ENCODE measurements at regions not wholly inside any gene's neighbourhood (a gene's known extent, or its start where the extent isn't known, plus 50 kb on each side); places are given as distances from the start of the nearest gene placed in this dataset.

- DNase-seq (ENCODE audit: low read depth, low spot score) (no peak), FAIRE-seq (no peak)
- Histone ChIP-seq H3K36me3 (ENCODE audit: control insufficient read depth in 2 of 2, extremely low read depth in 1 of 2, insufficient read depth in 2 of 2, low read length in 2 of 2) (no peaks in the 10 kb centered on the region), H3K9me3 (replicated peaks; ENCODE audit: control insufficient read depth, insufficient read depth, low read length) (no peaks in the 10 kb centered on the region), H3K4me1 (ENCODE audit: control insufficient read depth, extremely low read depth, insufficient read depth, low read length) (no peaks in the 10 kb centered on the region), H3K4me3 (replicated peaks in 1 of 3; ENCODE audit: insufficient read depth in 1 of 3, low read depth in 1 of 3, low read length in 3 of 3) (no peak overlapping the region), H2AFZ (ENCODE audit: low read depth, low read length) (no peak overlapping the region), H3K79me2 (ENCODE audit: control insufficient read depth, insufficient read depth, low read length) (no peaks in the 10 kb centered on the region), H3K9ac (replicated peaks; ENCODE audit: extremely low read depth, insufficient read depth, low read length) (no peak overlapping the region), H3K27me3 (ENCODE audit: control insufficient read depth in 2 of 2, insufficient read depth in 2 of 2, low read length in 2 of 2) (no peaks in the 10 kb centered on the region), H3K27ac (ENCODE audit: insufficient read depth, low read depth, low read length) (no peak overlapping the region), H3K9me1 (replicated peaks; ENCODE audit: control insufficient read depth, extremely low read depth, insufficient read depth, low read length) (no peaks in the 10 kb centered on the region), H3K4me2 (ENCODE audit: insufficient read depth, low read length) (no peak overlapping the region), H4K20me1 (replicated peaks; ENCODE audit: control insufficient read depth, extremely low read depth, insufficient read depth, low read length) (no peaks in the 10 kb centered on the region)
- intact Hi-C loops (cut with micrococcal nuclease) = no loop called here
- CTCF ChIA-PET = no interaction called here
- TF ChIP-seq MAX (IDR thresholded peaks at IDR 0.05; ENCODE audit: insufficient read depth, insufficient read length) (no peak), POLR2A (IDR thresholded peaks at IDR 0.05; ENCODE audit: low read depth, low read length) (no peak), FOS (IDR thresholded peaks at IDR 0.05; ENCODE audit: borderline replicate concordance, insufficient read depth, low read length) (no peak), JUN (IDR thresholded peaks at IDR 0.05; ENCODE audit: borderline replicate concordance, insufficient read depth, insufficient read length, low read depth) (no peak), MYC (IDR thresholded peaks at IDR 0.05; ENCODE audit: low read depth, low read length) (no peak), GATA2 (IDR thresholded peaks at IDR 0.05; ENCODE audit: insufficient read depth, insufficient read length, low read depth, low read length) (no peak), EZH2 (IDR thresholded peaks at IDR 0.05; ENCODE audit: borderline replicate concordance, low read depth, low read length, severe bottlenecking) (no peak), POLR2AphosphoS5 (IDR thresholded peaks at IDR 0.05; ENCODE audit: insufficient read depth, low read depth, low read length) (no peak), CTCF (IDR thresholded peaks at IDR 0.05; ENCODE audit: extremely low read depth in 1 of 2, insufficient read depth in 1 of 2, low read depth in 1 of 2, low read length in 2 of 2) (no peak)
- dilution Hi-C loops (cut with MboI; ENCODE audit: extremely low pct_ligation_motif_present, low sequenced_read_pairs) = no loop called here
- POLR2A ChIA-PET = no interaction called here
- no TSS peak for BruUV-seq (replicated peaks)
Measured at GRCh38 chr4:67054896-67055295, 490.4 kb downstream of the CENPC start.

Measured in endothelial cell of umbilical vein (primary cell).